K562 (cell line): ENCODE measurements at regions not wholly inside any gene's neighbourhood (a gene's known extent, or its start where the extent isn't known, plus 50 kb on each side); places are given as distances from the start of the nearest gene placed in this dataset.

ENCODE experiments used
- E2F6 ChIP-seq, 2 experiments: IDR thresholded peaks; 2 replicates each; pipeline ENCODE4 v1.6.1; 2011; ENCODE audit warnings: borderline replicate concordance in 1 of 2, control low read depth in 1 of 2, low read depth in 1 of 2, low read length in 1 of 2, mild to moderate bottlenecking in 1 of 2, mixed read lengths in 1 of 2, moderate library complexity in 1 of 2; ENCODE audit not compliant: insufficient read depth in 1 of 2, insufficient read length in 1 of 2, poor library complexity in 1 of 2, severe bottlenecking in 1 of 2; ENCODE audit errors: extremely low read depth in 1 of 2
- MTF1 ChIP-seq: fragments of 250-450 bp; sonication (Bioruptor Pico); IDR thresholded peaks from 2 replicates; pipeline ENCODE4 v1.9.0; 2021; ENCODE audit warnings: moderate library complexity, mild to moderate bottlenecking, inconsistent platforms, borderline replicate concordance
- POLR2AphosphoS5 ChIP-seq: IDR thresholded peaks from 2 replicates; pipeline ENCODE4 v1.6.1; 2011; ENCODE audit warnings: mild to moderate bottlenecking, low read depth, low read length, moderate library complexity; ENCODE audit not compliant: control insufficient read depth, insufficient read depth
- RCOR1 ChIP-seq, 2 experiments: IDR thresholded peaks; 2 replicates each; pipeline ENCODE4 v1.6.1; 2012; ENCODE audit warnings: low read depth in 2 of 2, low read length in 2 of 2, borderline replicate concordance in 1 of 2, improper control_type of control experiment in 1 of 2
- SOX6 ChIP-seq: fragments of 450-650 bp; IDR thresholded peaks from 2 replicates; pipeline ENCODE4 v1.6.1; 2014; ENCODE audit warnings: mild to moderate bottlenecking
- SREBF1 ChIP-seq: fragments of 150-350 bp; IDR thresholded peaks from 2 replicates; pipeline ENCODE4 v1.6.1; 2014; ENCODE audit warnings: antibody characterized with exemption, low read depth, low read length, borderline replicate concordance
- XRCC4 ChIP-seq: IDR thresholded peaks from one replicate; pipeline ENCODE4 v1.6.1; 2011; ENCODE audit not compliant: insufficient read depth, insufficient read length; ENCODE audit errors: extremely low read depth
- ZNF232 ChIP-seq: sonication (generic); formaldehyde crosslinking; IDR thresholded peaks from 2 replicates; pipeline ENCODE4 v1.8.0; 2022; ENCODE audit warnings: mild to moderate bottlenecking, missing genetic modification reagents
- ZNF668 ChIP-seq: fragments of 250-450 bp; sonication (Bioruptor Pico); IDR thresholded peaks from 2 replicates; pipeline ENCODE4 v1.8.0; 2022; ENCODE audit warnings: mild to moderate bottlenecking, inconsistent platforms

GRCh38 chr2:228927028-228928010 lies 343.8 kb downstream of the PID1 start (continued):
- TF ChIP-seq RCOR1 (IDR thresholded peaks at IDR 0.05; ENCODE audit: borderline replicate concordance in 1 of 2, low read depth in 2 of 2, low read length in 2 of 2) (no peak), MTF1 (CRISPR knock-in tag) (no peak), ZNF232 (CRISPR knock-in tag) (no peak), E2F6 (IDR thresholded peaks at IDR 0.05; ENCODE audit: borderline replicate concordance in 1 of 2, extremely low read depth in 1 of 2, insufficient read depth in 1 of 2, insufficient read length in 1 of 2, low read depth in 1 of 2, low read length in 1 of 2, poor library complexity in 1 of 2, severe bottlenecking in 1 of 2) (no peak), SOX6 (no peak), SREBF1 (no peak), POLR2AphosphoS5 (no peak), XRCC4 (no peak), ZNF668 (CRISPR knock-in tag) (no peak)
